Mesenteric fat pad (tissue), 1 donor: ENCODE measurements at regions not wholly inside any gene's neighbourhood (a gene's known extent, or its start where the extent isn't known, plus 50 kb on each side); places are given as distances from the start of the nearest gene placed in this dataset.

Experiments used
- DNase-seq: peaks from one replicate; pipeline ENCODE4 v3.0.0-alpha.2; 2020; ENCODE audit warnings: low spot score
- donor health status: DM: yes; HTN: yes; CAD: no.

DNA sequence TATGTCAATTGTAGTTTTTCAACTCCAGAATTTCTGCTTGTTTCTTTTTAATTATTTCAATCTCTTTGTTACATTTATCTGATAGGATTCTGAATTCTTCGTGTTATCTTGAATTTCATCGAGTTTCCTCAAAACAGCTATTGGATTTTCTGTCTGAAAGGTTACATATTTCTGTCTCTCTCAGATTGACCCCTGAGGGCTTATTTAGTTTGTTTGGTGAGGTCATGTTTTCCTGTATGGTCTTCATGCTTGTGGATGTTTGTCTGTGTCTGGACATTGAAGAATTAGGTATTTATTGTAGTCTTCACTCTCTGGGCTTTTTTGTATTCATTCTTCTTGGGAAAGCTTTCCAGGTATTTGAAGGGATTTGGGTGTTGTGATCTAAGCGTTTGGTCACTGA is 85.6 kb downstream of the SNAPC1 start:
- DNase-seq = no peak

DNA sequence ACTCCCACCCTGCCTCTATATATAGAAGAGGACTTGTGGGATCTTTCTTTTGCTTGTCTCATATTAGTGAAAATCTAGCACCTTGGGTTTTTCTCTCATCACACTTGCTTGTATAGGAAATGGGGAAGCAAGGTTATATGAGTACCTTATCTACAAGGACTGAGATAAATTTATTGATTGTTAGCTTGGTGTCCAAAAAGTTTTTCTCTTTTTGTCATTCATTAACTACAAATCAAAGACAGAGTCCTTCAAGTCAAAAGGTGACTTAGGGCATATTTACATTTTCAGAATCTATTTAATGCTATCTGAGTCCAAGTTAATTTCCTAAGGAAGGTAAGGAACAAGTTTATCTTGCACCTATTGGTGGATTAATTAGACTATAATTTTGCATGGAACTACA is 92.7 kb downstream of the SNAPC1 start:
- no peak for DNase-seq

DNA sequence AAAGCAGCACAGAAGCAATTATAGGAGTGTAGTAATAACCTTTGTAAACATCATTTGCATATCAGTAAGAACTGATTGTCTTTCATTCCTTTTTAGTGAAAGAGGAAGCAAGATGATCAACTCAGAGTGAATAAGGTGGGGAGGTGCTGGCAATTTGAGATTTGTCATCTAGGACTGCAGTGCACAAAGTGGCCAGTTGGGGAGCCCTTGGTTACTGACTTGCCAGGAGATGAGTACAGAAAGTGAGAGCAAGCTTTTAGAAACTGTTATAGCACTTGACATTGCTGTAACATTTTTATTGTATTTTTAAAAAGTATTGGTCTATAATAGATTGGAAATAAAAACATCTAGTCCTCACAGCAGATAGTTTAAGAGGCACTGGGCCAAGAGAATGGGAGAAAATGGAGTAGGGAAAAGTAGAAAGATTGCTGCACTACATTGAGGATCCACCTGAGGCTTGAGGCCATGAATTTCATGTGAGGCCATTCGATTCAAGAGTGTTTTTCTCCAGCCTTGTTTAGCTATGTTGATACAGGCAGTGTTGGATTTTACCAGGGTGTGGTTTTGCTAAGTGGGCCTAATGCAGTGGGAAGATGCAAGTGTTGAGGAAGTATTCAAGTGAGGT is 98.2 kb downstream of the SNAPC1 start:
- DNase-seq = no peak

DNA sequence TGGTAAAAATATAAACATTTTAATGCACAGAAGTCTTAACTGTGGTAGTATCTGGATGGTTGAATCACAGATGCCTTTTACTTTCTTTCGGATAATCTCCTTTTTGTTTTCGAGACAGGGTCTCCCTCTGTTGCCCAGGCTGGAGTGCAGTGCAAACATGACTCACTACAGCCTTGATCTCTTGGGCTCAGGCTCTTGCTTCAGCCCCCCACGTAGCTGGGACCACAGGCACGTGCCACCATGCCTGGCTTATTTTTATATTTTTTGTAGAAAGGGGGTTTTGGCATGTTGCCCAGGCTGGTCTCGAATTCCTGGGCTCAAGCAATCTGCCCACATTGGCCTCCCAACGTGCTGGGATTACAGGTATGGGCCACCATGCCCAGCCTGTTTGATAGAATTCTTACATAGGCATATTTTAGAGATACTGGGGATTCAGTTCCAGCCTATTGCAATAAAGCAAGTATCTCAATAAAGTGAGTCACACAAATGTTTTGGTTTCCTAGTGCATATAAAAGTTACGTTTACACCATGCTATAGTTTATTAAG is 99.2 kb downstream of the SNAPC1 start:
- DNase-seq = no peak

DNA sequence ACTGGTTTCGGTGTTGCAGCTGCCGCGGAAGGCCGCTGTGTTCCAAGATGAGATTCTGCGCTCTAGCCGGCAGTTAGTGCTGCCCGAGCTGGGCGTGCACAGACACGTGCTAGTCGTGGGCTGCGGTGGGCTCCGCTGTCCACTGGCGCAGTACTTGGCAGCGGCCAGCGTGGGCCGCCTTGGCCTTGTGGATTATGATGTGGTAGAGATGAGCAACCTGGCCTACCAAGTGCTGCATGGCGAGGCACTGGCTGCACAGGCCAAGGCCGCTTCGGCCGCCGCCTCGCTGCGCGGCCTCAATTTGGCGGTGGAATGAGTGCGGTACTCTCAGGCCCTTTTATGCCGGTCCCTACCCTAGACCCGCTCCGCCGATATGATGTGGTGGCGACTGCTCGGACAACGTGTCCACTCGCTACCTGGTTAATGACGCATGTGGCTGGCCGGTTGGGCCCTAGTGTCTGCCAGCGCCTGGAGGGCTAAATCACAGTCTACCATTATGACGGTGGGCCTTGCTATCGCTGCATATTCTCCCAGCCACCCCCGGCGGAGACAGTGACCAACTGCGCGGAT is 102.2 kb downstream of the SNAPC1 start:
- no peak for DNase-seq

DNA sequence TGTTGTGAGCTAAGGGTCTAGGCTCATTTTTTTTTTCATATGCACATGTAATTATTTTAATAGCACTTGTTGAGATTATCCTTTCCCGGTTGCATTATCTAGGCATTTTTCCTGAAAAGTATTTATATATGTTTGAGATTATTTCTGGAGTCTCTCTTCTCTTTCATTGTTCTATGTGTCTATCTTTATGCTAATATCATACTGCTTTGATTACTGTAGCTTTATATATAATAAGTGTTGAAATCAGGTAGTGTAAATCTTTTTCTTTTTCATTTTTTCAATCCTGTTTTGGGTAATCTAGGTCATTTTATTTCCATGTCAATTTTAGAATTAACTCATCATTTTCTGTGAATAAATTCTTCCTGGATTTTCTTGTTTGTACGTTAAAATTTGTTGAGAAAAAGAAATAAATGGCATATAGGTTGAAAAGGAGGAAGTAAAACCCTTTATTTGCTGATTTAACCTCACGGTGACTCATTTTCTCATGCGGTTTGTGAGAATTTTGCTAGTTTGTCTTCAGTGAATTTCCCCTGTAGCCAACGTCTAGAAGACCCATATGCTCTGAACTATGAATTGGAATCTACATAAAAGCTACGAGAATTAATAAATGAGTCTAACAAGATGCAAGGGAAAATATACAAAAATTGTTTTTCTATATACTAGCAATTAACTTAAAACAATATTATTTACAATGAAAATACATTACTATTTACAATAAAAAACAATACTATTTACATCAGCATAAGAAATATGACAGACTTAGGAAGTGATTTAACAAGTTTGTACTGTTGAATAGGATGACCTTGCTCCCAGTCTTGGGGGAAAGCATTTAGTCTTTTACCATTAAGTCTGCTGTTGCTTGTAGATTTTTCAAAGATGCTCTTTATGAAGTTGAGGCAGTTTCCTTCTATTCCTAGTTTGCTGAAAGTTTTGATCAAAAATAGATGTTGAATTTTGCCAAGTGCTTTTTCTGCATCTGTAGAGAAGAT is 105.0 kb downstream of the SNAPC1 start:
- DNase-seq = no peak

DNA sequence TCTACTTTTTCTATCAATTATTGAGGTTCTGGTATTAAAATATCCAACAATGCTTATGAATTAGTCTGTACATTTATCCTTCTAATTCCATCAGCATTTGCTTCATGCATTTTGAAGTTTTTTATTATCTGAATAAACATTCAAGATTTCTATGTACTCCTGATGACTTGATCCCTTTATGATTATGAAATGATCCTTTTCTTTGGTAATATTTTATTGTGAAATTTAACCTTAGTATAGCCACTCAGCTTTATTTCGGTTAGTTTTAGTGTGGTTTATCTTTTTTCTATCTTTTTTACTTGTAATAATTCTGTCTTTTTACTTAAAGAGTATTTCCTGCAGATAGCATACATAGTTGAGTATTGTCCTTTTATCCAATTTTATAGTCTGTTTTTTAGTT is 106.6 kb downstream of the SNAPC1 start:
- DNase-seq = no peak

DNA sequence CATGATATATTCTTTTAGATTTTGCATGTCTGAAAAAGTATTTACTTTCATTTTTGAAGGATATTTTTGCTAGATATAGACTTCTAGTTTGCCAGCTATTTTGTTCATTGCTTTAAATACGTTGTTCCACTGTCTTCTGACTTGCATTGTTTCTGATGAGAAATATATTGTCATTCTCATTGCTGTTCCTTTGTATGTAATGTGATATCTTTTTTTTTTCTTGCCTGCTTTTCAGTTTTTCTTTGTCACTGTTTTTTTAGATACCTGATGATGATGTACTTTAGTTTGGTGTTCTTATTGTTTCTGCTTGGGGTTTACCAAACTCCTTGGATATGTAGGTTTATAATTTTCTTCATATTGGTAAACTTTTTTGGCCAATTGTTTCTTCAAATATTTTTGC is 107.9 kb downstream of the SNAPC1 start:
- DNase-seq = no peak

DNA sequence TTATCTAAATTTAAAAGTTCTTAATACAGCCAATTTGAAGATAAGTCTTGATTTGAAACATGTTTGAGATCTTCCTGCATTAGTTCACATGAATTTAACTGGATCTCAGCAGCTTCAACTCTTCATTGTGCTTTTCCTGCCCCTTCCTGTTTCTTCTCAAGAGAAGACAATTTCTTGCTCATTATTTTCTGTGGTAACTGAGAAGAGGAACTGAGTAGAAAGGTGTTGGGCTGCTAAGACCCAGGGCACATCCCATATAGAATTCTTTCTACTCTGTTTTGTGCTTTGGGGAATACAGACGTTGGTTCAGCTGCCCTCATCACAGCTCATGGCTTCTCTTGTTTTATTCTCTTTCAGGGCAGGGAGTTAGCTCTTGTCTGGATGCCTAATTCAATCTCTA is 110.2 kb downstream of the SNAPC1 start:
- no peak for DNase-seq

DNA sequence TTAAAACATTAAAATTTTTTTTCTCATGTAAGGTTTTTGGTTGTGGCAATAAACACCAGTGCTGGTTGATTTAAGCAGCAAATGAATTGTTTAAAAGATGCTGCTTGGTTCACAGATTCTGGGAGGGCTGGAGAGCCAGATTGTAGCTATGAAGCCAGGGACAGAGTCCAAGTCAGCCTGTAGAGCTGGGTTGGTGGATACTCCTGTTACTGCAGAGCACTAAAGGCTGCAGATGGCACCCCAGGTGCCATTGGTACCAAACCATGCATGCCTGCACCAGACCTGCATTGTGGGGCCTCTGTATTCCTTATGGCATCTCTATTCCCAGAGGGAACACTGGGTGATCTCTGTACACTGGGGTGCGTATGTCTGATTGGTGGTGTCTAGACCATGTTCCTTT is 113.3 kb downstream of the SNAPC1 start:
- DNase-seq = no peak

DNA sequence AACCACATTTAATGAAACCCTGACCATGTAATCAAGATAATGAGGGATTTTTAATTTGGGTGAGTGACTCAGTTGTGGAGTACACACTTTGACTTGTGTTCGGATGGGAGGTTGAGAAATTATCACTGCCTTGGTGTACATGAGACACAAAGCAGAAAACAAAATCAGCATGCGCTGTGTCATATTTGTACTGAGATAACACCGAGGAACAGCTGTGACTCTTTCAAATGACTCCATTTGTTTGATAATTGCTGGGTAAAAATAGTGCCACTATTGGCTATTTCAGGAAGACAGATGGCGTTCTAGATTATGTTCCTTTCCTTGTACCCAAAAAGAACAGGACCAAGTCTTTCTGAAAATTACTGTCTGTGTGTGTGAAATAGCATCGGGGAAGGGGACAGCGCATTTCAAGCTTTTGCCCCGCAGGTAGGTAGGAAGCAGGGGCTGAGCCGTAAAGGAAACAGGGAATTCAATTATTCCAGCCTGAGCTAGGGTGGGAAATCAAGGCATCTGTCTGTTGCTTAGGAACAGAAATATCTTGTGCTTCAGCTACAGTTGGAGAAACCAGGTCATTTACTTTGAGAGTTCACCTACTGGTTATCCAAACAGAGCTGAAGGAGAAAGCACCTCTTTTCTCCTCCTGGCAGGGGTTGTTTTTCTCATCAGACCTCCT is 114.3 kb downstream of the SNAPC1 start:
- DNase-seq = no peak

DNA sequence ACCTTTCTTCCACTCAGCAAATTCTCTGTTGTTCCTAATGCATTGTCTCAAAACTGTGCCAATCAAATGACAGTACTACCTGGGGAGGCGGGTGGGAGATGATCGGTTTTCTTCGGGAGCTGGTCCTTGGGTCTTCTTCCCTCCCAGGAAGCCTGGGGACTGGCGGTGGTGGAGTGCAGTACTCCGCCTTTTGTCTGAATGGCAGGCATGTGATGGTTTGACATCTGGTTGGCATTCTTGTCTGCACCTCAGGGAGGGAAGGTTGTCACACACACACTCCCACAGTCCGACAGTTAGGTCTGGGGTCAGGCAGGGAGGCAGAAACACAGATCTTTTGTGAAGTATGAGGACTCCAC is 114.8 kb downstream of the SNAPC1 start:
- DNase-seq = no peak

DNA sequence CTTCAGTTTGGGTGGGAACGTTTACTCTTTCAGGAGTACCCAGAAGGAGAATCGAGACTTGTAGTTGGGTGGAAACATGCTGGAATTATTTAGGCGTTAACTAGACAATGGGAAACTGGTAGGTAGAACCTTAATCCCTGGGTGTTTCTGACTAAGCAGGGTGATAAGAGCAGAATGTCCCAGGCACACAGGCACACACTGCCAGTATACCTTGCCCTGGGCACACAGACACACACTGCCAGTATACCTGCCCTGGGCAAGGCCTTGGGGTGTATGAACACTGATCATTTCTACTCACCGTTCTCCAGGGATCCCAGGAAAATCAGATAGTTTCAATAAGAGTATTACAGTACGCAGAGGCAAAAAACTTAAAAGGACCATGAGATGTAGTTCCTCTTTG is 115.5 kb downstream of the SNAPC1 start:
- DNase-seq = no peak

DNA sequence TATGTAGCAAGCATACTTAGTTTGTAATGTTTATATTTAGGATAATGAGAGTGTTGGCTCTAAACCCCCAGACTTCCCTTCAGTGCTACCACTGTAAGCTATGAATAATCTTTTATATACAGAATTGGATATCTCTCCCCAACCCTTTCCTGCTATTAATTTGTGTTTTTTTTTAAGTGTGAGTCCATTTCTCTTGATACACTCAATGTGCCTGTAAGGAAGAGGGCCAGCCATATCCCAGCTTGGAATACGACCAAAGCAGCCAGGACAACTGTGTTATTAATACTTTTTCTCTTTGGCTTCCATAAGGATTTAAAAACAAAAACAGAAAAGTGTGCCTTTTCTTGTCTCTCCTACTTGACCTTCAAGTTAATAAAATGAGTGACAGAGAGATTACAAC is 116.7 kb downstream of the SNAPC1 start:
- DNase-seq = no peak

DNA sequence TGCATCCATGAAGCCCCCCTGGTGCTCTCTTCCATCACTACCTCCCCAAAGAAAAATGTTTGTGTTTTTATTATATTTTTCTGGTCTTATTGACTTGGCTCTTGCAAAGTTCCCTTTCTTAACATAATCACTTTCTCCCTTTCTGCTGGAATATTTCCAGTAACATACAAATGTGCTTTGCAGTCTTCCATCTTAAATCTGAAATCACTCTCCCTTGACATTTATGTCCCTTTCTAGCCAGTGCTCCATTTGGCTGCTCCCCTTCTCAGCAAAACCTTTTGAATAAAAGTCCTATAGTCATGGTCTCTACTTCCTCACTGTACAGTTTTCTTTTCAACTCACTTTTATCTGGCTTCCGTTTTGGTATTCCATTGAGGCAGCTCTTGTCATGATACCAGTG is 118.8 kb downstream of the SNAPC1 start:
- no peak for DNase-seq

DNA sequence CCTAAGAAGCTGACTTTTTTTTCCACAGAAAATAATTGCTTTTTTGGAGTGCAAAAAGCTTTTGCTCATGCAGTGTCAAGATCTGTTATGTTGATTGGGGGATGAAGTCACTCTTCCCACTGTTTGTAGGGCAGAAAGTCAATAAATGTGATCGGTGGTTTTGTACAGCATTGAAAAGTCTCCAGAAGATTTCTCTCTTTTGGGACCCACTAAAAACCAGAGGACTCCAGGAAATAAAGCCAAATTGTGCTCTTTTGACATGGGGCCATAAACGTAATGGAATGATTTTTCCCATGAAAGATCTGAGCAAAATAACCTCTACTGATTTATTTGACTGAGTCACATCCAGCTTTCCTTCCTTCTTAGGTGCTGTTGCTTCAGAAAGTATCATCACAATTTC is 122.5 kb downstream of the SNAPC1 start:
- no peak for DNase-seq

DNA sequence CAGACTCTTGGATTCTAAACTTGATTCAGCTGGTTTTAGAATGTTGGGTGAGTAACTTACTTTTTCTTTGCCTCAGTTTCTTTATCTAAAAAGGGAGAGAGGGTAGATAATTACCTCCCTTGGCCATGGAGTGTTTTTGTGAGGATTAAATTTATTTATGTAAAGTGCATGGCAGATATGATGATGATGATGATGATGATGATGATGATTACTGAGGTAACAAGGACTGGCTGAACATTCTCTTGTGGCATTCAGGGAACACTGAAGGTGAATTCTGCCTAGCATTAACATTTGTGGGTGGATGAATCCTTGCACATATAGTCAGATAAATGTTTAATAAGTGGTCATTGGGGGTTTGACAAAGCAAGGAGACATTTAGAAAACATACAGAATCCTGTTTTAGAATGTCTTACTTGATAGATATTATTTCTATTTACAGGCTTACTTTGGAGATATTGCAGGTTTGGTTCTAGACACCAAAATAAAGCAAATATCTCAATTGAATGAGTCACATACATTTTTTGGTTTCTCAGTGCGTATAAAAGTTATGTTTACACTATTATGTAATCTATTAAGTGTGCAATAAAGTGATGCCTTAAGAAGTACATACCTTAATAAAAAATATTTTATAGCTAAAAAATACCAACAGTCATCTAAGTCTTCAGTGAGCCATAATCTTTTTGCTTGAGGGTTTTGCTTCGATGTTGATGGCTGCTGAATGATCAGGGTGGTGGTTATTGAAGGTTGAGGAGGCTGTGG is 123.2 kb downstream of the SNAPC1 start:
- DNase-seq = no peak

DNA sequence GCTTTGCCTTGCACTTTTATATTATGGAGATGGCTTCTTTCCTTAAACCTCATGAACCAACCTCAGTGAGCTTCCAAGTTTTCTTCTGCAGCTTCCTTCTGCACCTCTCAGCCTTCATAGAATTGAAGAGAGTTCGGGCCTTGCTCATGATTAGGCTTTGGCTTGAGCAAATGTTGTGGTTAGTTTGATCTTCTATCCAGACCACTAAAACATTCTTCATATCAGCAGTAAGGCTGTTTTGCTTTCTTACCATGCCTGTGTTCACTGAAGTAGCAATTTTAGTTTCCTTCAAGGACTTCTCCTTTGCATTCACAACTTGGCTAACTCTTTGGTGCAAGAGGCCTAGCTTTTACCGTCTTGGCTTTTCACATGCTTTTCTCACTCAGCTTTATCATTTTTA is 125.4 kb downstream of the SNAPC1 start:
- DNase-seq = no peak

DNA sequence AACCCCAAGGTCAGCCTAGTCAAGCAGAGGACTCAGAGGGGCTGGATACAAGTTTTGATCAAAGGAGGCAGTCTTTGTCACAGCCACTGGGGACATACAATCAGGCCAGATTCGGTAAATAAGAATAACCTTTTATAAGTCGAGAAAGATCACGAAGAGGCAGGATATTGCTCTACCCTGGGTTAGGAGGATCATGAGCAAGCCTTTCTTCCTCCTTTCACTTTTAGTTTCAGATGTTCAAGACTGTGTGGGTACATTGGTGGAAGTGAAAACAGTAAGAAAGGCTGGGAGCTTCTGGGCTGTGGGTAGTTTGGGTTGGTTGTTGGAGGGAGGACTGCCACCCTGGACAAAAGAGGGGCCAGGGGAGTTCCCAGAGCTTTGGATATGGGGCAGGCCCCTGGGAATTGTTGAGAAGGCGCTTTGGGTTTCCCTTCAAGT is 127.7 kb downstream of the SNAPC1 start:
- DNase-seq = no peak

DNA sequence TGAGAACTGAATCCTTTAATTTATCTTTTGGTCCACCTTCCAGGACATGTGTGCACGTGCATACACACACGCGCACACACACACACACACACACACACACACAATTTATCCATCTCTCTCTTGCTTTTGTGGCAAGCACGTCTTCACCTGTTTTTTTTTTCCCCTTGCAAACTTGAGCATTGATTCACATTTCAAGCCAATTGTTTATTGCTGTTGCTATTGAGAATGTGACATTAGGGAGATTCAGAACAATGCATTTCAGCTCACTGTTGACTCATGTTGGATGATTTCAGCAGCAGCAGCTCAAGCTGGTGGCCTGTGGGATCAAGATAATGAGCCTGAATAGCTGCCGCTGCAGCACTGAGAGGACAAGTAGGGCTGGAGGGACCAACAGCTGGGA is 128.9 kb downstream of the SNAPC1 start:
- no peak for DNase-seq

DNA sequence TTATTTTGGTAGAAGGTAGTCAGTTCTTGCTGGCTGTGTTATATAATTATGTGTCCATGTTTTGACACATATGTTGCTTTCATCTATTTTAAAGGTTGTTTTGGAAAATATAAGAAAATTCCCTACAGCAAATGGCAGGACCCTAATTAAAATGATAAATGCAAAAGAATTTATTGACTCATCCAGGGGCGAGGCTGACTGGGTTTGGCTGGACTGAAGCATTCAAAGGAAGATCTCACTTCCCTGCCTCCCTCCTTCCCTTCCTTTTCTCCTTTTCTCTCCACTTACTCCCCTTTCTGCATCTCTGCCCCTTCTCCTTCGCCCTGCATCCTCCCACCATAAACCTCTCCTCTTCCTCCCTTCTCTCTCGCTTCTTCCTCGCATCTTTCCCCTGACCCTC is 129.6 kb downstream of the SNAPC1 start:
- no peak for DNase-seq
